GM21619 (cell line): ENCODE measurements at regions not wholly inside any gene's neighbourhood (a gene's known extent, or its start where the extent isn't known, plus 50 kb on each side); places are given as distances from the start of the nearest gene placed in this dataset.
A peak's percentile ranks its signal among the peaks of the same experiment; 100 is the strongest.

Experiments used
- ATAC-seq: cut with Tn5 transposase; IDR thresholded peaks from one replicate; pipeline ENCODE4 v1.9.1; 2021; ENCODE audit not compliant: unreplicated experiment

DNA sequence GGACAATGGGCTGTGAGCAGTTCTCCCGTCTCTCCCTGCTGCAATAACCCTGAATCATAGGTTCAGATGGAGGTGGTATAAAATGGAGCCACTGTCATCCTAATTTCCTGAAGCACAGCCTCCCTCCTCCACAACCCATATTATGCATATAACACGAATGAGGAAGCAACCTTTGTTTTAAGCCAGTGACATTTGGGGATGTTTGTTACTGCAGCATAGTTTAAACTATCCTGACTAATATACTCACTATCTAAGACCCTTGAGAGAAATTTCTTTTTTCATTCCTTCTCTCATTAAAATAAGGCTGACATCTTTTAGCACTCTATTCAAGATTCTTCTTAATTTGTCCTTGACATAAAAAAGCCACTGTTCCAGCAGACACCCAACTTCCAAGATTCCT, 413.4 kb downstream of the SOX9 start:
- no peak for ATAC-seq

GRCh38 chr17:72534776-72535175, 414.0 kb downstream of the SOX9 start:
- ATAC-seq = no peak

GRCh38 chr17:72535346-72535745, 414.5 kb downstream of the SOX9 start:
- ATAC-seq = no peak

- no peak for ATAC-seq
Observed at GRCh38 chr17:72535779-72536178, 415.0 kb downstream of the SOX9 start.

- ATAC-seq = no peak
Observed at GRCh38 chr17:72536788-72537187, 416.0 kb downstream of the SOX9 start.

- ATAC-seq = no peak
Observed at GRCh38 chr17:72538443-72538842, 417.6 kb downstream of the SOX9 start.

DNA sequence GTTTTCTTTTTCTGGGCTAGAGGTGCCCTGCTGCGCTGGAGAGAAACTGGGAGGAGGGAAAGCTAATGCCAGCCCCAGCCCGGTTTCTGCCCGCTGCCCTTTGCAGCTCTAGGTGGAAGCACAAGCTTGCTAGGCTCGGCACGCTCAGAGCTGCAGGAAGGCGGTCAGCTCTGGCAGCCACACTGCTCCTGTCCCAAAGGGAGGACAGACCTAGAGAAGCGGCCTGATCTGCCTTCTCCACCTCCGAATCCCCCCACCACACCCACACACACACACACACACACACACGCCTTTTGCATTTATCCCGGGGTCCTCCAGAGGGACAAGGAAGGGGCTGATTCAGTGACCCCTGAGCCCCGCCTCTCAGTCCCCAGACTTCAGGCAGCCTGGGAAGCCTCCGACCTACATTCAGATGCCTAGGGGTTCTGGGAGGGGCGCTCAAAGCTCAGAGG, 418.1 kb downstream of the SOX9 start:
- ATAC-seq = no peak

GRCh38 chr17:72539981-72540897, 419.4 kb downstream of the SOX9 start:
- ATAC-seq = peak; percentile 87

GRCh38 chr17:72542317-72542716, 421.5 kb downstream of the SOX9 start:
- no peak for ATAC-seq

DNA sequence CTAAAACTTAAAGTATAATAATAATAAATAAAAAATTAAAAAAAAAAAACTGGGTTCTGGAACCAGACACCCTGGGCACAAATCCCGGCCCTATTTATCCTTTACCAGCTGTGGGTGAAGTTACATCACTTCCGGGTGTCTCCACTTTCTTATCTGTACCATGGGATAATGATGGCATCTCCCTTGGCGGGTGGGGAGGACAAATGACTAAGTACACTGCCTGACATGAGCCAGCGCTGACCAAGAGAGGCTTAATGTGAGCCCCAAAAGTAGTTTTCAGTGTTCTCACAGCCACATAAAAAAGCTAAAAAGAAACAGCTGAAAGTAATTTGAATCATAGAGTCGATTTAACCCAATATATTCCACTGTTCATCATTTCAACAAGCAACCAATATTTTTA, 424.9 kb downstream of the SOX9 start:
- no peak for ATAC-seq

GRCh38 chr17:72553051-72553755, 432.4 kb downstream of the SOX9 start:
- ATAC-seq = no peak

DNA sequence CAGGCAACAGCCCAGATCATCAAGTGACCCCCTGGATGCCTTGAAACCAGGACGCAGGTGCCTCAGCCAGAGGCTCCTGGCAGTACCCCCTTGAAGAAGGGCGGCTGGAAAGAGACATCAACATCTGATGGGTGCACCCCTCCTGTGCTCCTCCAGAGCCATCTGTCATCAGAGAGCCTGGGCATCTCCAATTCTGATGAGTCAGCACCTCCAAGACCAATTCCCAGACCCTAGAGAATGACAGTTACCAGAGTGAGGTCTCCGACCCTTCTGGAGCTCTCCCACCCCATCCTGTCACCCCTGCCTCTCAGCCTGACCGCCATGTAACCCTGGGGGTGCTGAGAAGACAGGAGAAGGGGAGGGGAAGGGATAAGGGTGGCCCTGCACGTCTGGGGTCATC, 433.7 kb downstream of the SOX9 start:
- ATAC-seq = no peak

DNA sequence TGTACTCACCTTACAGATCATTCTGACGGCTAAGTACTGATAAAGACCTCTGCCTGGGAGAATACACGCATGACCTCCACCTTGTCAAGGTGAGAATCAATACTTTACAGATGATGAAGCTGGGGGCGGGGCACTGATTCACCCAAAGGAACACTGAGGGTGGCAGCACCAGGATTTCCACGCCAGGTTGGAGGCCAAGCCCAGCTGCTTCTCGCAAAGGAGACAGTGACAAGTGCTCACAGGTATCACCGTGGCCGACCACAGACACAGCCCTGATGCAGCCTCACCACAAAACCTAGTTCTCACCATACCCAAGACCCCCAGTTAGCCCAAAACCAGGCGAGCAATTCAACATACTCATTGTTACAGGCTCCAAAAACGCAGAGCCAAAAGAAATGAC, 434.2 kb downstream of the SOX9 start:
- no peak for ATAC-seq

- peak; percentile 48 for ATAC-seq
Observed at GRCh38 chr17:72556944-72557826, 436.4 kb downstream of the SOX9 start.

- no peak for ATAC-seq
Observed at GRCh38 chr17:72558971-72559476, 438.2 kb downstream of the SOX9 start.

GRCh38 chr17:72560303-72561247, 439.8 kb downstream of the SOX9 start:
- peak; percentile 67 for ATAC-seq

DNA sequence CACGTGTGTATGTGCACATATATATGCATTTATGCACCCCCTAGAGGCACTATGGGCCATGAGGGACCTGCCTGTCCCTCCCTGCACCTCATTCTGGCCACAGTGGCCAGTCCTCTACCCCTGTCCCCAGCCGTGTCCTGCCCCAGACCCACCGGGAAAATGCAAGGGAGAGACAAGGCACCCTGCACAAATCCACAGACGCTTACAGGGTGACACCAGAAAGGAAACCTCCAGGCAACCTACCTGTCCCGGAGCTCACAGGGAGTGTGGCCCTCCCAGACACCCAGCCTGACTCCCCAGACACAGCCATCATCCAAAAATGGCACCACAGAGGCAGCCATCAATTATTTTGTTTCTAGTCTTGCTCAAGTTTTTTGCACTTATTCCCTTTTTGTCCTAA, 440.4 kb downstream of the SOX9 start:
- ATAC-seq = no peak

DNA sequence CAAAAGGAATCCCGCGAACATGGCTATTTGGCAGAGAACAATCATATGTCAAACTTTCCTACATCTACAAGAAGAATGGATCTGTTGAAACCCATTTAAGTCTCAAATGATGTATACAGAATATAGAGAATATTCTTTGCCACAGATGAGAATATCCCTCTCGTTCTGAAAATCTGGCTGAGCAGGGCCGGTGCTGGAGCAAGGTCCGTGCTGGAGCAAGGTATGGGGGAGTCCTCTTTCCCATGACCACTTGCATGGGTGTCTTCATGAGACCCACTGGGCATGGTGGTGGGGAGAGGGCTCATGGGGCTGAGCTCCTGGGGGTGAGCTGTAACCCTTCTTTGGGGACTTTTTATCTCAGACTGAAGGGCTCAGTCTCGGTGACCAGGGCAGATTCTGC, 440.9 kb downstream of the SOX9 start:
- ATAC-seq = no peak

DNA sequence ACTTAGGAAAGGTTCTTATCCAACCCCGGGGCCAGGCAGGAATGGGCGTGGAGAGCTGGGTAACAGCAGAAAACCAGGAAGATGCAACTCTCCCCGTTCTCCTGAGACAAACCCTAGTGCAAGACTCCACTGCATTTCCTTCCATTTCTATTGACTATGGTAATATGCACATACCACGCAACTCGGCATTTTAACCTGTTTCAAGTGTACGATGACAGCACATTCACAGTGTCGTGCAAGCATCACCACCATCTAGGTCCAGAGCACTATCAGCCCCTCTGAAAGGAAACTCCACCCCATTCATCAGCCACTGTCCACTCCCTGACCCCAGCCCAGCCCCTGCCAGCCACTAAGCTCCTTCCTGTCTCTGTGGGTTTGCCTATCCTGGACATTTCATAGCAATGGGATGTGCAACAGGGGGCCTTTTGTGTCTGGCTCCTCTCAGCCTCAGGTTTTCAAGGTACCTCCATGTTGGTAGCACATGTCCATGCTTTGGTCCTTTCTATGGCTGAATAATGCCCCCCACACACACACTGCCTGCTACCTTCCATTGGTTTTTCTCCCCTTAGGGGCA, 441.9 kb downstream of the SOX9 start:
- ATAC-seq = no peak

DNA sequence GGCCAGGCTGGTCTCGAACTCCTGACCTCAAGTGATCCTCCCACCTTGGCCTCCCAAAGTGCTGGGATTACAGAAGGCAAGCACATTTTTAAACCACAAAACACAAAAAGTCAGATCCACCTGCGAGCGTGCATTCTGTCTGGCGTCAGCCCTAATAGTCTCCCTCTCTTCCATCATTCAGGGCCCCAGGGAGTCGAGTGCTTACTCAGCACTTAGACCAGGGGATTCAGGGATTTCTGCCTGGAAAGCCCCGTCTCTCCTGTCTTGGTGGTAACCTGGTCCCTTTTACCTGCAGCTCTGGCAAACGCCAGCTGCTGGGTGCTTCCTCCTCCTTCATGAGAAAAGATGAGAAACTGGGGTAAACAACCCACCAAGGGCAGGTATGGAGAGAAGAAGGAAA, 443.1 kb downstream of the SOX9 start:
- ATAC-seq = no peak
